ENCODE measurements at regions not wholly inside any gene's neighbourhood (a gene's known extent, or its start where the extent isn't known, plus 50 kb on each side); places are given as distances from the start of the nearest gene placed in this dataset.

GRCh38 chr22:45096256-45096907, 67.3 kb upstream of the NUP50 start:
- no peak for TF ChIP-seq POLR2A (IDR thresholded peaks at IDR 0.05; ENCODE audit: low read depth, low read length)
- no peak for TF ChIP-seq TAF1 (IDR thresholded peaks at IDR 0.05; ENCODE audit: borderline replicate concordance, low read depth, low read length)
- no peak for TF ChIP-seq POLR2AphosphoS5 (IDR thresholded peaks at IDR 0.05; ENCODE audit: low read depth, low read length)
- FAIRE-seq (peak; percentile 89), DNase-seq (ENCODE audit: insufficient read length) (peak; percentile 55)

GRCh38 chr22:45097061-45097460, 66.7 kb upstream of the NUP50 start:
- DNase-seq (ENCODE audit: insufficient read length) (no peak), FAIRE-seq (no peak)
- TF ChIP-seq TAF1 (IDR thresholded peaks at IDR 0.05; ENCODE audit: borderline replicate concordance, low read depth, low read length) = no peak
- TF ChIP-seq POLR2AphosphoS5 (IDR thresholded peaks at IDR 0.05; ENCODE audit: low read depth, low read length) = no peak
- no peak for TF ChIP-seq POLR2A (IDR thresholded peaks at IDR 0.05; ENCODE audit: low read depth, low read length)

- TF ChIP-seq POLR2AphosphoS5 (IDR thresholded peaks at IDR 0.05; ENCODE audit: low read depth, low read length) (no peak), TAF1 (IDR thresholded peaks at IDR 0.05; ENCODE audit: borderline replicate concordance, low read depth, low read length) (no peak), POLR2A (IDR thresholded peaks at IDR 0.05; ENCODE audit: low read depth, low read length) (no peak)
- FAIRE-seq (no peak), DNase-seq (ENCODE audit: insufficient read length) (no peak)
Measured at GRCh38 chr22:45098056-45098455, 65.7 kb upstream of the NUP50 start.

GRCh38 chr22:45099961-45100360, 63.8 kb upstream of the NUP50 start:
- no peak for FAIRE-seq
- TF ChIP-seq POLR2A (IDR thresholded peaks at IDR 0.05; ENCODE audit: low read depth, low read length) (no peak), TAF1 (IDR thresholded peaks at IDR 0.05; ENCODE audit: borderline replicate concordance, low read depth, low read length) (no peak), POLR2AphosphoS5 (IDR thresholded peaks at IDR 0.05; ENCODE audit: low read depth, low read length) (no peak)
- no peak for DNase-seq (ENCODE audit: insufficient read length)

- TF ChIP-seq TAF1 (IDR thresholded peaks at IDR 0.05; ENCODE audit: borderline replicate concordance, low read depth, low read length) (no peak), POLR2AphosphoS5 (IDR thresholded peaks at IDR 0.05; ENCODE audit: low read depth, low read length) (no peak), POLR2A (IDR thresholded peaks at IDR 0.05; ENCODE audit: low read depth, low read length) (no peak)
- FAIRE-seq = no peak
- DNase-seq (ENCODE audit: insufficient read length) = no peak
Measured at GRCh38 chr22:45101515-45102227, 62.1 kb upstream of the NUP50 start.

GRCh38 chr22:45102896-45103420, 60.8 kb upstream of the NUP50 start:
- DNase-seq (ENCODE audit: insufficient read length) (no peak), FAIRE-seq (no peak)
- TF ChIP-seq TAF1 (IDR thresholded peaks at IDR 0.05; ENCODE audit: borderline replicate concordance, low read depth, low read length) (no peak), POLR2A (IDR thresholded peaks at IDR 0.05; ENCODE audit: low read depth, low read length) (no peak), POLR2AphosphoS5 (IDR thresholded peaks at IDR 0.05; ENCODE audit: low read depth, low read length) (no peak)

GRCh38 chr22:45103756-45104155, 60.0 kb upstream of the NUP50 start:
- no peak for TF ChIP-seq TAF1 (IDR thresholded peaks at IDR 0.05; ENCODE audit: borderline replicate concordance, low read depth, low read length)
- TF ChIP-seq POLR2AphosphoS5 (IDR thresholded peaks at IDR 0.05; ENCODE audit: low read depth, low read length) = no peak
- TF ChIP-seq POLR2A (IDR thresholded peaks at IDR 0.05; ENCODE audit: low read depth, low read length) = no peak
- DNase-seq (ENCODE audit: insufficient read length) = no peak
- no peak for FAIRE-seq

GRCh38 chr22:45104313-45104712, 59.4 kb upstream of the NUP50 start:
- FAIRE-seq (no peak), DNase-seq (ENCODE audit: insufficient read length) (no peak)
- no peak for TF ChIP-seq TAF1 (IDR thresholded peaks at IDR 0.05; ENCODE audit: borderline replicate concordance, low read depth, low read length)
- no peak for TF ChIP-seq POLR2A (IDR thresholded peaks at IDR 0.05; ENCODE audit: low read depth, low read length)
- TF ChIP-seq POLR2AphosphoS5 (IDR thresholded peaks at IDR 0.05; ENCODE audit: low read depth, low read length) = no peak

GRCh38 chr22:45105281-45105702, 58.4 kb upstream of the NUP50 start:
- TF ChIP-seq POLR2A (IDR thresholded peaks at IDR 0.05; ENCODE audit: low read depth, low read length) (no peak), POLR2AphosphoS5 (IDR thresholded peaks at IDR 0.05; ENCODE audit: low read depth, low read length) (no peak), TAF1 (IDR thresholded peaks at IDR 0.05; ENCODE audit: borderline replicate concordance, low read depth, low read length) (no peak)
- no peak for FAIRE-seq
- no peak for DNase-seq (ENCODE audit: insufficient read length)

- DNase-seq (ENCODE audit: insufficient read length) (no peak), FAIRE-seq (no peak)
Measured at GRCh38 chr22:45107671-45108070, 56.1 kb upstream of the NUP50 start.

GRCh38 chr22:45112136-45112879, 51.4 kb upstream of the NUP50 start:
- DNase-seq (ENCODE audit: insufficient read length) = no peak
- TF ChIP-seq POLR2AphosphoS5 (IDR thresholded peaks at IDR 0.05; ENCODE audit: low read depth, low read length) (no peak), POLR2A (IDR thresholded peaks at IDR 0.05; ENCODE audit: low read depth, low read length) (no peak), TAF1 (IDR thresholded peaks at IDR 0.05; ENCODE audit: borderline replicate concordance, low read depth, low read length) (no peak)
- FAIRE-seq = no peak

More at GRCh38 chr22:45107671-45108070, 56.1 kb upstream of the NUP50 start:
- TF ChIP-seq TAF1 (IDR thresholded peaks at IDR 0.05; ENCODE audit: borderline replicate concordance, low read depth, low read length) = no peak
- no peak for TF ChIP-seq POLR2AphosphoS5 (IDR thresholded peaks at IDR 0.05; ENCODE audit: low read depth, low read length)
- no peak for TF ChIP-seq POLR2A (IDR thresholded peaks at IDR 0.05; ENCODE audit: low read depth, low read length)

Measured in GM12892 (cell line).